Endothelial cell of hepatic sinusoid (primary cell): ENCODE measurements at regions not wholly inside any gene's neighbourhood (a gene's known extent, or its start where the extent isn't known, plus 50 kb on each side); places are given as distances from the start of the nearest gene placed in this dataset.

ENCODE experiments used
- in situ Hi-C: cut with HindIII; loops from 2 replicates; pipeline ENCODE4 v1.10.0; 2017; ENCODE audit warnings: low sequenced_read_pairs

GRCh38 chr4:1469607-1470392 is 63.6 kb upstream of the NKX1-1 start:
- in situ Hi-C loops, result no loop called here

GRCh38 chr4:1469043-1469442 is 62.8 kb upstream of the NKX1-1 start:
- in situ Hi-C loops, result no loop called here

DNA sequence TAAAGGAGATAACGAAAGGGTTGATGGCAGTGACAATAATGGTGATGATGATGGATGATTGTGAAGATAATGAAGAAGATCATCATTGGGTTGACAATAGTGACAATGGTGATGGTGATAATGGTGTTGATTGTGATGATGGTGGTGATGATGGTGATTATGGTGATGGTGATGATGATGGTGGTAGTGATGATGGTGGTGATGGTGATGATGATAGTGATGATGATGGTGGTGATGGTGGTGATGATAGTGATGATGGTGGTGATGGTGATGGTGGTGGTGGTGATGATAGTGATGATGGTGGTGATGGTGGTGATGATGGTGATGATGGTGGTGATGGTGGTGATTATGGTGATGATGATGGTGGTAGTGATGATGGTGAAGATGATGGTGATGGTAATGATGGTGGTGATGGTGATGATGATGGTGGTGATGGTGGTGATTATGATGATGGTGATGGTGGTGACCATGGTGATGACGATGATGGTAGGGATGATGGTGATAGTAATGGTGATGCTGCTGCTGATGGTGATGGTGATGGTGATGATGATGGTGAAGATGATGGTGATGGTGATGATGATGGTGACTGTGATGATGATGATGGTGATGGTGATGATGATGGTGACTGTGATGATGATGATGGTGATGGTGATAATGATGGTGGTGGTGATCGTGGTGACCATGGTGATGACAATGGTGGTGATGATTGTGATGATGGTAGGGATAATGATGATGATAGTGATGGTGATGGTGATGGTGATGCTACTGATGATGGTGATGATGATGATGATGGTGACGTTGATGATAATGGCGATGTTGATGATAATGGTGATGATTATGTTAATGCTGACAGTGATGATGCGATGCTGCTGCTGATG is 61.6 kb upstream of the NKX1-1 start:
- in situ Hi-C loops, result no loop called here

- in situ Hi-C loops, result no loop called here
These were observed 60.6 kb upstream of the NKX1-1 start for GRCh38 chr4:1466863-1467165.

- in situ Hi-C loops, result no loop called here
These were observed 60.0 kb upstream of the NKX1-1 start for GRCh38 chr4:1466034-1466862.

DNA sequence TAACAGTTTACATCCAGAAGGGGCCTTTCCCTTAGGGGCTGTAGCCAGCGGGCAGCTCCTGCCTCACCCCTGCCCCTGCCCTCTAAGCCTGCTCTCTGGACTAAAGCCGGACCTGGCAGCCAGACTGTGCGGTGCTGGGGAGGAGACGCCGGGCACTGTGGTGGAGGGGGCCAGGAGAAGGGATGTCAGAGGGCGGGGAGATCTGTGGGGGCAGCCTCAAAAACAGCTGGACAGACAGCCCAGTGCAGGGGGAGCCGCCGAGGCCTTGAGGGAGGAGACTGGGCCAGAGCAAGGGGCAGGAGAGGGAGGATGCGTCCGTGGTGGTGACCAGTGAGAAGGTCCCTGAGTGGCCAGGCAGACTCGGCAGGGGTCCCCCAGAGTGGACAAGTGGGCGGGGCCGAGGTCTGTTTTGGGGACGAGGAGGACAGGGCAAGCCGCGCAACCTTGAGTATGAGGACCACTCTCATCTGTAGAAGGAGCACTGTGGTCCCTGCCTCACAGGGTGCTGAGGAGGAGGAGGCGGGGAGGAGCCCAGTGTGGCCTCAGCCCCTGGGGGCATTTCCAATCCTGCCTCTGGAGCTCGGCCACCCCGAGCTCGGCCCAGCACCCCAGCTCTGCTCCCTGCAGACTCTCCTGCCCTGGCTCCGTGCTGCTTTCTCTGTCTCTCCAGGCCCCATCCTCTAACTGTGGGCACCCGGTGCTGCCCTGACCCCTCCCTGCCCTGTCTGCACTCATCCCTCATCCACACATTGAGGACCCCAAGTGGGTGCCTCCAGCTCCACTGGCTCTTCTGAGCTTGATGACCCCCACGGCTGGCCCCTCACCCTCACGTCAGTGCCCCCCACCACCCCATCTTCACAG is 59.2 kb upstream of the NKX1-1 start:
- in situ Hi-C loops, result no loop called here

- in situ Hi-C loops, result no loop called here
These were observed 58.4 kb upstream of the NKX1-1 start for GRCh38 chr4:1464581-1465171.

GRCh38 chr4:1463927-1464540 is 57.8 kb upstream of the NKX1-1 start:
- in situ Hi-C loops, result no loop called here

- in situ Hi-C loops, result no loop called here
These were observed 57.1 kb upstream of the NKX1-1 start for GRCh38 chr4:1463088-1463926.

GRCh38 chr4:1462768-1463075 is 56.5 kb upstream of the NKX1-1 start:
- in situ Hi-C loops, result no loop called here

DNA sequence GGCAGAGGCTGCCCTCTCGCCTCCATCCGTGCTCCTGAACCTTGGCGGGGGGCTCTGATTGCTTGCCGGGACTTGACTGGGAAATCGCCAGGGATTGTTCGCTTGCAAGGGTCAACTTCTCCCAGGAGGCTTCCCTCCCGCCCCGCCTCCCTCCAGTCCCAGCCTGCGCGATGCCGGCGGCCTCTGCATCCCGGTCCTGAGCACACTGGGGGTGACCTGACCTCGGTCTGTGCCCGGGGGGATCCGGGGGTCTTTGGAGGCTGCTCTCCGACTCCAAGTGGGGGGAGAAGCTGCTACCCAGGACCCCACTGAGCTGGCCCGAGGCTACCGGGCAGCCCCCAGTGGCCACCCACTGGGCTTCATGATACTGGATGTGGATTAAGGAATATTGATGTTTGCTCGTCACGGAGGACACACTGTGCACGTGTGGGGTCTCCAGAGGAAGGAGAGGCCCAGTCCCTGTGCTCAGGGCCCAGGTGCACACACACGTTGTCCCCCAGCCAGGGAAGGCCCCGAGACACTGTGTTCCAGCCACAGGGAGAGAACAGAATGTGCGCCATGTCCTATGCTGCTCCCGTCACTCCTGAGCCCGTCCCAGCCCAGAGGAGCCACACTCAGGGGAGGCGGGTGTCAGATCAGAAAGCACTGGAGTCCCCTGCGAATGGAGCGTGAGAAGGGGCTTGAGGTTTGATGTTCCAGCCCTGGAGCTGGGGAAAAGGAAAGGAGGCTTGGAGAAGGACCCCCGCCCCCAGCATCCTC is 55.9 kb upstream of the NKX1-1 start:
- in situ Hi-C loops, result no loop called here

GRCh38 chr4:1460967-1461868 is 55.0 kb upstream of the NKX1-1 start:
- in situ Hi-C loops, result no loop called here

DNA sequence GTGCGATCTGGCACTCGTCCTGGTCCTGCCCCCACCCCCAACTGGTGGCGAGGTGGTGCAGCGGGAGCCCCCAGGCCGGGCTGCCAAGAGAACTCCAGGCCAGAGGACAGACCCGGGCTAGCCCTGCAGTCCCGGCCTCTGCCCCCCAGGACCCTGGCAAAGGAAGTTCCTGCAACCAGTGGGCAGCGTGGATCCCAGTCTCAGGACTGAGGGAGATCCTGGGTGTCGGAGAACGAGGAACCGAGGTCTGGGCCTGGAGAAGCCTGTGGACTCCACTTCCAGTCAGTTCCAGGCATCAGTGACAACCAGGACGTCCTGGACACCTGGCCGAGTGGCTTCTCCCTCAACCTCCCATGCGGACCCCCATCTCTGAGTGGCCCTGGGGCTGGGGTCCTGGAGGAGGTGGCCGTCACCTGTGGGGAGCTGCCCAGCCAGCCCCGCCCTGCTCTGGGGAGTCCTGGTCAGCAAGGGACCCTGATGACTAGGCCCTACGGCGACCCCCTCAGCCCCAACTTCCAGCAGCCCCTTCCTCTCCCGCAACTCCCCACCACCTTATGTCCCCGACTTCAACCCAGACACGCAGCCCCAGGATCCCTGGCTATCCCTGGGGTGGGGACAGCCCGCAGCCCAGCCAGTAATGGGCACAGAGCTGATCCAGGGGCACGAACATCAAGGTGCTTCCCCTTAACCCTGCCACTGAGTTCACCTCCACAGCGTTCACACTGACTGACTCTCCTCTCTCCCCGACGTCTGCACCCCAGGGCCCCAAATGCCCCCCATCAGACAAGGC is 53.7 kb upstream of the NKX1-1 start:
- in situ Hi-C loops, result no loop called here

DNA sequence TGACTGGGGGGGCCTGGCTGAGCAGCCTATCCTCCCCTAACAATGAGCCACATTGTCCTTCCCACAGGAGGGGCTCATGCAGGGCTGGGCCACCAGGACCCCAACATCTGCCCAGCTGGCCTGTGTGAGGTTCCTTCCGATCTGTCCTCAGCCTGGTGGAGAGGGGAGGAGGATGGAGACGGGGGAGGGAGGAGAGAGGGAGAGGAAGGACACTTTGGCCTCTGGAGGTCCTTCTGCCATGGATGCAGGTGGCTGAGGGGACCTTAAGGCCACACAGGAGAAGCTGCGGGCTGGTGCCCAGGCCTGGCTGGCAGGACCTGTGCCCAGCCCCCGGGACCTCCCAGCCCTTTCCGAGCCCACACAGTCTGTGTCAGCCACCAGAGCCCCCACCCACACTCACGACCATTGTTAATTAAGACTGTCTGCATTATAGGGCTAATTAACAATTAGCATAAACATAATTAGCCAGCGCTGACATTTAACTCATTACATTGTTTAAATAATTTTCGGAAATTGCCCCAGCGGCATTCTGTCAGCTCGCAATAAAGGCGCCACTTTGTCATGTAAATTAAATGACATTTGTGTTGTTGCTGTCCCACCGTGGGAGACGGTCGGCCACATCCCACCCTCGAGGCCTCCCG is 53.0 kb upstream of the NKX1-1 start:
- in situ Hi-C loops, result no loop called here

- in situ Hi-C loops, result no loop called here
These were observed 52.3 kb upstream of the NKX1-1 start for GRCh38 chr4:1458581-1458980.
